GM12891 (cell line): ENCODE measurements at regions not wholly inside any gene's neighbourhood (a gene's known extent, or its start where the extent isn't known, plus 50 kb on each side); places are given as distances from the start of the nearest gene placed in this dataset.

ENCODE experiments used
- PAX5 ChIP-seq: IDR thresholded peaks from 2 replicates; pipeline ENCODE4 v1.6.1; 2011; ENCODE audit warnings: low read length, moderate library complexity, mild to moderate bottlenecking; ENCODE audit not compliant: insufficient read depth, severe bottlenecking
- POLR2A ChIP-seq: IDR thresholded peaks from 2 replicates; pipeline ENCODE4 v1.6.1; 2011; ENCODE audit warnings: low read depth, low read length, control low read depth
- POLR2AphosphoS5 ChIP-seq: IDR thresholded peaks from 2 replicates; pipeline ENCODE4 v1.6.1; 2011; ENCODE audit warnings: low read depth, low read length, control low read depth
- POU2F2 ChIP-seq: IDR thresholded peaks from 2 replicates; pipeline ENCODE4 v1.6.1; 2011; ENCODE audit warnings: low read depth, mild to moderate bottlenecking, control low read depth, low read length, moderate library complexity
- SPI1 ChIP-seq: IDR thresholded peaks from 2 replicates; pipeline ENCODE4 v1.6.1; 2011; ENCODE audit warnings: low read depth, low read length, control low read depth
- TAF1 ChIP-seq: IDR thresholded peaks from 2 replicates; pipeline ENCODE4 v1.6.1; 2011; ENCODE audit warnings: low read depth, low read length, control low read depth

DNA sequence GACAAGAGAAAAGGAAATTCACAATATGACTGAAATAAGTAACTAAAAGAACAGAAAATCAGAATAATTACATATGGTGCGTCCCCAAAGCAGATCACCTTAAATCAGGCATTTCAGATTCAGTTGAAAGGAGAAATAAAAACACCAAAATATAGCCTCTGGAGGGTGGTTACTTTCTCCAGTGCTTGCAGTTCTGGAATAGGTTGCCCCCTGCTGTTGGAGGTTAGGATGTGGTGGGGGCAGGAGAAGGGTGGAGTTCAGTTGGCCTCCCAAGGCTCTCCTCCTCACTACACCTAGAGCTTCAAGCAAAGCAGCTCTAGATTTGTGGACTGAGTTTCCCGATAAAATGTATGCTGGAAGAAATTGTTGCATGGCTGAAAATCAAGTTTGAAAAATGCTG lies 338.2 kb upstream of the TLE4 start:
- no peak for TF ChIP-seq POLR2AphosphoS5
- TF ChIP-seq POU2F2 = no peak
- no peak for TF ChIP-seq POLR2A
- no peak for TF ChIP-seq TAF1
- no peak for TF ChIP-seq PAX5
- TF ChIP-seq SPI1 = no peak
